Endothelial cell of hepatic sinusoid (primary cell): ENCODE measurements at regions not wholly inside any gene's neighbourhood (a gene's known extent, or its start where the extent isn't known, plus 50 kb on each side); places are given as distances from the start of the nearest gene placed in this dataset.
"Not testable (repeated sequence)": the region's sequence is repeated elsewhere in the genome, so short reads cannot be mapped to it uniquely, and the experiment has no call there.

Experiments used
- in situ Hi-C: cut with HindIII; loops from 2 replicates; pipeline ENCODE4 v1.10.0; 2017; ENCODE audit warnings: low sequenced_read_pairs

GRCh38 chr6:116982401-116982800 lies 105.4 kb downstream of the RFX6 start:
- in situ Hi-C loops = no loop called here

GRCh38 chr6:116983375-116983774 lies 106.3 kb downstream of the RFX6 start:
- in situ Hi-C loops = no loop called here

- in situ Hi-C loops = no loop called here
Measured at GRCh38 chr6:116986819-116987218, 109.8 kb downstream of the RFX6 start.

GRCh38 chr6:116990679-116991078 lies 113.6 kb downstream of the RFX6 start:
- in situ Hi-C loops = no loop called here

- in situ Hi-C loops = no loop called here
Measured at GRCh38 chr6:116992546-116992945, 115.5 kb downstream of the RFX6 start.

GRCh38 chr6:116994447-116994846 lies 117.4 kb downstream of the RFX6 start:
- in situ Hi-C loops = no loop called here

GRCh38 chr6:116996842-116997241 lies 119.8 kb downstream of the RFX6 start:
- in situ Hi-C loops = no loop called here

GRCh38 chr6:116997496-116997895 lies 120.5 kb downstream of the RFX6 start:
- in situ Hi-C loops = no loop called here

GRCh38 chr6:117007659-117008058 lies 130.6 kb downstream of the RFX6 start:
- in situ Hi-C loops = no loop called here

GRCh38 chr6:117008618-117009017 lies 131.6 kb downstream of the RFX6 start:
- in situ Hi-C loops = no loop called here

GRCh38 chr6:117014641-117015473 lies 137.8 kb downstream of the RFX6 start:
- in situ Hi-C loops = not testable (repeated sequence)

- in situ Hi-C loops = not testable (repeated sequence)
Measured at GRCh38 chr6:117015474-117015804, 138.4 kb downstream of the RFX6 start.

GRCh38 chr6:117018771-117019170 lies 141.7 kb downstream of the RFX6 start:
- in situ Hi-C loops = no loop called here

GRCh38 chr6:117022774-117023173 lies 145.7 kb downstream of the RFX6 start:
- in situ Hi-C loops = no loop called here

- in situ Hi-C loops = no loop called here
Measured at GRCh38 chr6:117025310-117025709, 148.3 kb downstream of the RFX6 start.

- in situ Hi-C loops = no loop called here
Measured at GRCh38 chr6:117028256-117028655, 151.2 kb downstream of the RFX6 start.

GRCh38 chr6:117034547-117034946 lies 157.5 kb downstream of the RFX6 start:
- in situ Hi-C loops = no loop called here

GRCh38 chr6:117034971-117035370 lies 157.9 kb downstream of the RFX6 start:
- in situ Hi-C loops = no loop called here

- in situ Hi-C loops = no loop called here
Measured at GRCh38 chr6:117050301-117050700, 173.3 kb downstream of the RFX6 start.

- in situ Hi-C loops = no loop called here
Measured at GRCh38 chr6:117072134-117072533, 193.2 kb upstream of the VGLL2 start.

GRCh38 chr6:117072781-117073180 lies 192.6 kb upstream of the VGLL2 start:
- in situ Hi-C loops = no loop called here

- in situ Hi-C loops = no loop called here
Measured at GRCh38 chr6:117074672-117075071, 190.7 kb upstream of the VGLL2 start.

- in situ Hi-C loops = no loop called here
Measured at GRCh38 chr6:117075218-117075617, 190.1 kb upstream of the VGLL2 start.
